Stimulated activated naive CD8-positive, alpha-beta T cell treated with anti-CD3 and anti-CD28 coated beads, Interleukin-15, Interleukin-2, amounts not matched to agents 100 U/mL and 50 U/mL, for 24 hours (primary cell): ENCODE measurements at regions not wholly inside any gene's neighbourhood (a gene's known extent, or its start where the extent isn't known, plus 50 kb on each side); places are given as distances from the start of the nearest gene placed in this dataset.
A peak's percentile ranks its signal among the peaks of the same experiment; 100 is the strongest.
"Not testable (repeated sequence)": the region's sequence is repeated elsewhere in the genome, so short reads cannot be mapped to it uniquely, and the experiment has no call there.

Experiments
- ATAC-seq: fragments of 150-1000 bp; cut with Tn5 transposase; one replicate; pipeline ENCODE4 v1.10.0; 2021
- DNase-seq: peaks from one replicate; pipeline ENCODE4 v3.0.0; 2021

- ATAC-seq (no peak), DNase-seq (no peak)
Measured at GRCh38 chrX:63285375-63285774, 65.8 kb downstream of the SPIN4 start.

DNA sequence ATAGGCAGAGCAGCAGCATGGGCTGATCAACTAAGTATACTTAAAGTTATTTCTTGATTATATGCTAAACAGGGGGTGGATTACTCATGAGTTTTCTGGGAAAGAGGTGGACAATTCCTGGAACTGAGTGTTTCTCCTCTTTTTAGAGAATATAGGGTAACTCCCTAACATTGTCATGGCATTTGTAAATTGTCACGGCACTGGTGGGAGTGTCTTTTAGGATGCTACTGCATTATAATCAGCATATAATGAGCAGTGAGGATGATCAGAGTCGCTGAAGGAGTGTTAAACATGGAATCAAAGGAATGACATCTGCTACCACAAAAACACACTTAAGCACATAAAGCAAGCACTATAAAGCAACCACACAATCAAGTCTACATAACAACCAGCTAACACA lies 66.5 kb downstream of the SPIN4 start:
- ATAC-seq = no peak
- no peak for DNase-seq

DNA sequence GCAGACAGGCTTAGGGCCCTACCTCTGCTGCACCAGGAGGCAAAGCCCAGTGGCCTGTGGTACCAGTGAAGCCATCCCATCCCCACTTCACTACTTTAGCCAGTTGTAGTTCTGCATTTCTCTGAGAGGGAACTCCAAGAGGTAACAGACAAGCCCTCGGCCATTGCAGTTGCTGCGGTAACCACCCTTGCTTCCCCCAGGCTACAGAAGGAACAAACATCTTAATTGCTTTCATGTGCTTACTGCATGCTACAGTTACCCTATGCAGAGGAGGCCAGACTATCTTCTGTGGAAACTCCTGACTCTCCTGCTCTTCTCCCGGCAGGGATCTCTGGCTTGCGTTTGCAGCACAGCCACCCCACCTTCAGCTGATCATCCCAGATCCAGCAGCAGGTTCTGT lies 67.8 kb downstream of the SPIN4 start:
- ATAC-seq = no peak
- no peak for DNase-seq

DNA sequence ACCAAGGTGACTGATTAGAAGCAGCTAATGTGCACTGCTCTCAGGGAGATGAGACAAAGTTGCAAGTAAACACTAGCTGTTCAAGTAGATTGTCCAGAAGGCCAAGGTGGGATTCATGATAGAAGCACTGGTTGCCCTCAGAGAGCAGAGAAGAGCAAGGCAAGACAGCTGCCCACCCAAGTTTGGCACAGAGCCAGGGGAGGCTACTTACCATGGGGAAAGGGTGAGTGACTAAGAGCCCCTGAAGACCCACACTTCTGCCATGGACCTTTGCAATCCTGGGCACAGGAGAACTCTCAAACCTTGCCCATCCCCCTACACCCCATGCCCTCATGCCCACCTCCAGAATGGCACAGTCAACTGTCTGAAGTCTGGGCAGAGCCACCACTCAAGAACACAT lies 68.3 kb downstream of the SPIN4 start:
- DNase-seq (no peak), ATAC-seq (no peak)

GRCh38 chrX:63282077-63282476 lies 69.1 kb downstream of the SPIN4 start:
- ATAC-seq (no peak), DNase-seq (no peak)

- DNase-seq (no peak), ATAC-seq (no peak)
Measured at GRCh38 chrX:63281465-63281864, 69.7 kb downstream of the SPIN4 start.

GRCh38 chrX:63277394-63277793 lies 73.7 kb downstream of the SPIN4 start:
- ATAC-seq, DNase-seq: not testable (repeated sequence)

- ATAC-seq (no peak), DNase-seq (peak; percentile 15)
Measured at GRCh38 chrX:63275127-63275526, 76.0 kb downstream of the SPIN4 start.

- no peak for ATAC-seq
- no peak for DNase-seq
Measured at GRCh38 chrX:63270873-63271272, 80.3 kb downstream of the SPIN4 start.

DNA sequence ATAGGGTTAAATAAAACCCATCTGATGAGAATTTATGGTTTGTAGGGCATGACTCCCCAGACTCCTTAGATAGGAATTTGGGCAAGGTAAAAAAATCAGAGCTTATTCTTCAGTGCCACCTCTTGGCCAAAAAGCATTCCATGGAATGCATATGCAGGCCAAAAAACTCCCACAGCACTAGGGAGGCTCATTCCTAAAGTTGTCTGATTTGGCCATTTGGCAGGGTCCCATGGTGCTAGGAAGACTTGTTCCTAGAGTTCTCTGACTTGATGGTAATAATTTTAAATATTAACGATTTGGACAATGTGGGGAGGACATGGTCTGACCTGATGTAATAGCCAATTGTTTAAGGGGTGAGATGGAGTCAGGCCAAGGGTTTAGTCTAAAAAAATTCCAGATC lies 93.0 kb downstream of the SPIN4 start:
- ATAC-seq (no peak), DNase-seq (no peak)

- DNase-seq = peak; percentile 28
- peak; percentile 76 for ATAC-seq
Measured at GRCh38 chrX:63250253-63250868, 100.8 kb downstream of the SPIN4 start.

DNA sequence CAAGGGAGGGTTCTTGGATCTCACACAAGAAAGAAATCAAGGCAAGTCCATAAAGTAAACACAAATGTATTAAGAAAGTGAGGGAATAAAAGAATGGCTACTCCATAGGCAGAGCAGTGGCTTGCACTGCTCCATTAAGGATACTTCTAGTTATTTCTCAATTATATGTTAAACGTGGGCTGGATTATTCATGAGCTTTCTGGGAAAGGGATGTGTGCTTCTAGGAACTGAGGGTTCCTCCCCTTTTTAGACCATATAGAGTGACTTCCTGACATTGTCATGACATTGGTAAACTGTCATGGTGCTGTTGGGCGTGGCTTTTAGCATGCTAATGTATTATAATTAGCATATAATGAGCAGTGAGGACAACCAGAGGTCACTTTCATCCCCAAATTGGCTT lies 108.4 kb downstream of the SPIN4 start:
- not testable (repeated sequence) for DNase-seq, ATAC-seq

DNA sequence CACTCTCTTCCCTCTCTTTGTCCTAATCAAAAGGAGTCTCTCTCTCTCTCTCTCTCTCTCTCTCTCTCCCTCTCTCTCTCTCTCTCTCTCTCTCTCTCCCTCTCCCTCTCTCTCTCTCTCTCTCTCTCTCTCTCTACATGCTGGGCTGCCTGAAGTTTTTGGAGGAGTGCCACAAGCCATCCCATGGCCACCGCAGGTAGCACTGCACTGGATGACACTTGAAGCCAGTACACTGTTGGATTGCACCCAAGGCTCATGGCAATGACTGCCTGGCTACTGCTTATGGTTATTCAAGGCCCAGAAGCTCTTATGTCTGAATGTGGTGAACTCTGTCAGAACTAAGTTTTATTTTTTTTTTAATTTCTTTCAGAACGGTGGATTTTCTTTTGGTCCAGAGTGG lies 115.2 kb downstream of the SPIN4 start:
- DNase-seq, ATAC-seq: not testable (repeated sequence)

DNA sequence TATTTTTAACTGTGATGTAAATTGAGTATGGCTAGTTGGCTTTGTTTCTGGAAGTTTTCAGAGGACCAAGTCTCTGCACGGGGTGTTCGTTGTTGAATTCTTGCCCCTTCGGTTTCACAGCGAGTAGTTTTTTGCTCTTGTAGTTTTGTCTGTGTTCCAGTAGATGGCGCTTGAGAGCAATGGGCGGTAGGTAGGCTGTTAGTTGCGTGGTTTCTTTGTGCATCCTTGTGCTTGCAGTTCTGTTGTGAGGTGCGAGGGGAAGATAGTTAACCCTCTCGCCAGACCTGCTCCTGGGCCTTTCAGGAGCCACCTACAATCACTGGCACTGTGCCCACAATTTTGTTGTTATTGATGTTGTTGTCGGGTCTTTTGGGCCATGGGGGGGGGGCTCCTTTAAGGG lies 118.1 kb downstream of the SPIN4 start:
- not testable (repeated sequence) for ATAC-seq, DNase-seq

DNA sequence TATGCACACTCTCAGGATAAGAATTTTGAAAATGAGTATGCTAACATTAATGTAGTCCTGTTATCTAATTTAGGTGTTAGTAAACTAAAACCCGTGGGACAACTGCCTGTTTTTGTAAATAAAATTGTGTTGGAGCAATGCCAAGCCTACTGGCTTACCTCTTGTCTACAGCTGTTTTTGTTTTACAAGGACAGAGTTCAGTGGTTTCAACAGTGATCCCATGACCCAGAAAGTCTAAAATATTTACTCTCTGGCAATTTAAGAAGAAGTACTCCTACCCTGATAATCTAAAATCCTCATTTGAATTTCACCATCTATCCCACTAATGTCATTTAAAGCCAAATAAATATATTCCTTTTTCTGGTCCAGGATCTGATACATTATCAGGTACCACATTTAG lies 132.9 kb downstream of the SPIN4 start:
- ATAC-seq, DNase-seq: not testable (repeated sequence)

DNA sequence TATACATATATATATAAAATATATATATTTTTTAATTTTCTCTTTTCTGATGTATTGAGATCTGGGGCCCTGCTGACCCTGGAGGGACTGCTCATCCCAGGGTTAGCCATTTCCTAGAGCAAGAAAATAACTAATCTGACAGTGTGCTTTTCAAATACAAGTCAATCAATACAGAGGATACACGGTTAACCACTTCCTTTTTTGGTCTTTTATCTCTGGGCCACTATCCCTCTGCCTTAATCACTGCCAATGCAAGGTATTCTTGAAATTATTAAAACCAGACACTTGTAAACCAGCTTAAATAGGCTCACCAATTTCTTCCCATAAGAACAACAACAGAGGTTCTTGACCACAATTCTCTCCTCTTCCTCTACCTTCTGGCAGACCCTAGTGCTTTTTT lies 133.6 kb downstream of the SPIN4 start:
- not testable (repeated sequence) for DNase-seq, ATAC-seq

DNA sequence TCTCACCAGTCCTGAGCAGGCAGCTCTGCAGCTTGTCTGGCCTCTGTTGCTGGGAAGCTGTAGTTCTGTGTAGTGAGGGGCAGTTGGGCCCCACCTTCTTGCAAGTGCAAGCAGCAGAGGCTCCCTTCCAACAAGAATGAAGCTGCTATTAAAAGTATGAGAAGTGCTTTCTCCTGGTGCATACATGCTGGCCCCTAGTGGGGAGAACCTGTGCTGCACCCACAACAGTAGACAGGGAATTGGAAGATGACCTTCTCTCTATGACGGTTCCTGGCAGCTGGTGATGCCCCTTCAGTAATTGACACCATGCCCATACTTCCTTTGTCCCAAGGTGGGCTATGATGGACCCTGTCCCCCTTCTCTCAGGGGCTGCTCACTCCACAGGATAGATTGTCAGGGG lies 141.5 kb downstream of the SPIN4 start:
- not testable (repeated sequence) for DNase-seq, ATAC-seq

- DNase-seq, ATAC-seq: not testable (repeated sequence)
Measured at GRCh38 chrX:63209128-63209527, 142.0 kb downstream of the SPIN4 start.

GRCh38 chrX:63204266-63205074 lies 146.7 kb downstream of the SPIN4 start:
- not testable (repeated sequence) for DNase-seq, ATAC-seq

DNA sequence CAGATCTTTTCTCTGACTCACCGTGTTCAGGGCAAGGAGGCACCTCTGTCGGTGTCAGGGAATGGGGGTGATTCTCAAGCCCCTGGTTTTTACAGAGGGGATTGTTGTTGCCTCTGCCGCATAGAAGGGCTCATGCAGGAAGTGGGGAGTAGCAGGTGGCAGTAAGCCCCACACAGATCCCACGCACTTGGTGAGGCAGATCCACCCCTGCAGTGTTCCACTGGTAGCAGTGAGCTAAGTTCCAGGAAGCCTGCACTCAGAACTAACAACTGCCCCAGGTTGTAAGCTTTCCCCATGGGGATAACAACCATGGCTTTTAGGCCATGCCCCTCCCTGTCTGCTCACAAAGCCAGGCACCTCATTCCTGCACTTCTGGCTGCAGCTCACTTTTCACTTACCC lies 149.1 kb downstream of the SPIN4 start:
- DNase-seq, ATAC-seq: not testable (repeated sequence)

GRCh38 chrX:63198693-63199092 lies 152.4 kb downstream of the SPIN4 start:
- ATAC-seq, DNase-seq: not testable (repeated sequence)

- DNase-seq, ATAC-seq: not testable (repeated sequence)
Measured at GRCh38 chrX:63192366-63193041, 158.6 kb downstream of the SPIN4 start.

- DNase-seq (no peak), ATAC-seq (no peak)
Measured at GRCh38 chrX:63186137-63186536, 165.0 kb downstream of the SPIN4 start.
